ENCODE measurements at regions not wholly inside any gene's neighbourhood (a gene's known extent, or its start where the extent isn't known, plus 50 kb on each side); places are given as distances from the start of the nearest gene placed in this dataset.
"Not testable (repeated sequence)": the region's sequence is repeated elsewhere in the genome, so short reads cannot be mapped to it uniquely, and the experiment has no call there.

- H3K4me1 ChIP-seq = no peaks in the 10 kb centered on the region
- TF ChIP-seq, protein P1, sequence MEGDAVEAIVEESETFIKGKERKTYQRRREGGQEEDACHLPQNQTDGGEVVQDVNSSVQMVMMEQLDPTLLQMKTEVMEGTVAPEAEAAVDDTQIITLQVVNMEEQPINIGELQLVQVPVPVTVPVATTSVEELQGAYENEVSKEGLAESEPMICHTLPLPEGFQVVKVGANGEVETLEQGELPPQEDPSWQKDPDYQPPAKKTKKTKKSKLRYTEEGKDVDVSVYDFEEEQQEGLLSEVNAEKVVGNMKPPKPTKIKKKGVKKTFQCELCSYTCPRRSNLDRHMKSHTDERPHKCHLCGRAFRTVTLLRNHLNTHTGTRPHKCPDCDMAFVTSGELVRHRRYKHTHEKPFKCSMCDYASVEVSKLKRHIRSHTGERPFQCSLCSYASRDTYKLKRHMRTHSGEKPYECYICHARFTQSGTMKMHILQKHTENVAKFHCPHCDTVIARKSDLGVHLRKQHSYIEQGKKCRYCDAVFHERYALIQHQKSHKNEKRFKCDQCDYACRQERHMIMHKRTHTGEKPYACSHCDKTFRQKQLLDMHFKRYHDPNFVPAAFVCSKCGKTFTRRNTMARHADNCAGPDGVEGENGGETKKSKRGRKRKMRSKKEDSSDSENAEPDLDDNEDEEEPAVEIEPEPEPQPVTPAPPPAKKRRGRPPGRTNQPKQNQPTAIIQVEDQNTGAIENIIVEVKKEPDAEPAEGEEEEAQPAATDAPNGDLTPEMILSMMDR (IDR thresholded peaks at IDR 0.05) = no peak
- TF ChIP-seq POLR2A (IDR thresholded peaks at IDR 0.05) = no peak
- no peaks in the 10 kb centered on the region for H3K27me3 ChIP-seq
- no peak overlapping the region for H3K27ac ChIP-seq
- DNase-seq (no peak), ATAC-seq (no peak)
- no peaks in the 10 kb centered on the region for H3K36me3 ChIP-seq
- WGBS, 4 donors = 68 to 84% (median 70%) methylated on average over 1 of the region's 1 CpG
- no peak overlapping the region for H3K4me3 ChIP-seq
- no peaks in the 10 kb centered on the region for H3K9me3 ChIP-seq
- intact Hi-C loops (cut with DNase I) = no loop called here
Measured at GRCh38 chr6:88428068-88428467, 261.9 kb upstream of the CNR1 start.

- Histone ChIP-seq H3K36me3 (no peaks in the 10 kb centered on the region), H3K27me3 (no peaks in the 10 kb centered on the region), H3K4me3 (no peak overlapping the region), H3K4me1 (no peaks in the 10 kb centered on the region), H3K27ac (no peak overlapping the region), H3K9me3 (no peaks in the 10 kb centered on the region)
- ATAC-seq (no peak), DNase-seq (no peak)
- no peak for TF ChIP-seq POLR2A (IDR thresholded peaks at IDR 0.05)
- TF ChIP-seq, protein P1 (IDR thresholded peaks at IDR 0.05) = no peak
- intact Hi-C loops (cut with DNase I) = no loop called here
- 69 to 77% (median 73%) methylated on average over 2 of the region's 2 CpGs for WGBS, 4 donors
Measured at GRCh38 chr6:88426005-88426404, 259.9 kb upstream of the CNR1 start.

- no peak for ATAC-seq
- 77 to 87% (median 82%) methylated on average over 8 of the region's 8 CpGs for WGBS, 4 donors
- intact Hi-C loops (cut with DNase I) = no loop called here
Measured at GRCh38 chr6:88422831-88423230, 256.7 kb upstream of the CNR1 start.

GRCh38 chr6:88420967-88421488 lies 254.9 kb upstream of the CNR1 start:
- ATAC-seq; intact Hi-C loops (cut with DNase I): not testable (repeated sequence)
- 88 to 95% (median 92%) methylated on average over 20 to 21 of the region's 21 CpGs for WGBS, 4 donors

More at GRCh38 chr6:88422831-88423230, 256.7 kb upstream of the CNR1 start:
- H3K27me3 ChIP-seq = no peaks in the 10 kb centered on the region
- TF ChIP-seq POLR2A (IDR thresholded peaks at IDR 0.05) = no peak
- TF ChIP-seq, protein P1 (IDR thresholded peaks at IDR 0.05) = no peak
- H3K9me3 ChIP-seq = no peaks in the 10 kb centered on the region
- H3K4me3 ChIP-seq = no peak overlapping the region
- H3K27ac ChIP-seq = no peak overlapping the region
- no peaks in the 10 kb centered on the region for H3K36me3 ChIP-seq
- H3K4me1 ChIP-seq = no peaks in the 10 kb centered on the region
- no peak for DNase-seq

GRCh38 chr6:88418921-88419810 lies 253.0 kb upstream of the CNR1 start:
- H3K27me3 ChIP-seq; H3K9me3 ChIP-seq; ATAC-seq; DNase-seq; intact Hi-C loops (cut with DNase I); H3K36me3 ChIP-seq; H3K4me3 ChIP-seq; H3K27ac ChIP-seq; H3K4me1 ChIP-seq: not testable (repeated sequence)
- 80 to 87% (median 82%) methylated on average over 13 of the region's 13 CpGs for WGBS, 4 donors

More at GRCh38 chr6:88420967-88421488, 254.9 kb upstream of the CNR1 start:
- H3K27me3 ChIP-seq, H3K9me3 ChIP-seq, H3K4me1 ChIP-seq, H3K27ac ChIP-seq, H3K4me3 ChIP-seq, H3K36me3 ChIP-seq, DNase-seq: not testable (repeated sequence)

DNA sequence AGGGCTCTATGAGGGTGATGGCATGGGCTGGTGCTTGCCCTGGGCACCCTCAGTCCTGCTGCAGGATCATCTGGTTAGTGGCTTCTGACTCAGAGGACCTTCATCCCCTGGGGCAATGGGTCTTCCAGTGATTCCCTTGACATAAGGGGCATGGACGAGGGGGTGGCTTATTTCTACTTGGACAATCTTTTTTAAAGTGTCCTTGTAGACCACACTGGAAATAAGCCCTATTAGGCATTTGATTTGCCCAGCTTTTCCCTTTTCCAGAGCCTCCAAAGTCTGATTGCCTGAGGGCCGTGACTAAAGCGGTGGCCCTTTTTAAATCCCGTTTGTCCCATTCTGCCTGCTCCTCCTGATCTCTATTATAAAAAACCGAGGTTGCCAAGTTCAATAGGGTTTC lies 251.2 kb upstream of the CNR1 start:
- H3K9me3 ChIP-seq; H3K27me3 ChIP-seq; H3K27ac ChIP-seq; H3K36me3 ChIP-seq; intact Hi-C loops (cut with DNase I); H3K4me1 ChIP-seq; DNase-seq; H3K4me3 ChIP-seq; ATAC-seq: not testable (repeated sequence)
- 58 to 79% (median 69%) methylated on average over 5 of the region's 5 CpGs for WGBS, 4 donors
